ENCODE measurements at regions not wholly inside any gene's neighbourhood (a gene's known extent, or its start where the extent isn't known, plus 50 kb on each side); places are given as distances from the start of the nearest gene placed in this dataset.
A peak's percentile ranks its signal among the peaks of the same experiment; 100 is the strongest.

DNA sequence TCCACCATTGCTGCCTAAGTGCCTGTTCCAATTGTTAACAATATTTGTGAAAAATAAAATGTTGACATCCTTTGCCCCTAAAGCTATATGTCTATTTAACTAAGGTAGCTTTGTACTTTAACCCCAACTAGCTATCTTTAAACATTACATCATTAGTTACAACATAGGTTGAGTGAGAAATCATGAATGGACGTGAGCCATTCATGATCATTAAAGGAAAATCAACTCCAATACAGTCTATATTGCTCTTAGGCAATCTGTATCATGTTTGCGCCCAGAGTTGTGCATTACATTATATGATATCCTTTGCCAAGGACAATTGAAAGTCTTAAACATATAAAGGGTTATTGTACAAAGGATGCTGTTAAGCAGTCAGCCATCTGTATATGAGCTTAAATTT, 269.6 kb downstream of the ALX1 start:
- no peak for DNase-seq (ENCODE audit: low read depth, low spot score)
- in situ Hi-C loops (cut with HindIII; ENCODE audit: low pct_unique_long_range_greater_than_20kb, low sequenced_read_pairs): no loop called here

DNA sequence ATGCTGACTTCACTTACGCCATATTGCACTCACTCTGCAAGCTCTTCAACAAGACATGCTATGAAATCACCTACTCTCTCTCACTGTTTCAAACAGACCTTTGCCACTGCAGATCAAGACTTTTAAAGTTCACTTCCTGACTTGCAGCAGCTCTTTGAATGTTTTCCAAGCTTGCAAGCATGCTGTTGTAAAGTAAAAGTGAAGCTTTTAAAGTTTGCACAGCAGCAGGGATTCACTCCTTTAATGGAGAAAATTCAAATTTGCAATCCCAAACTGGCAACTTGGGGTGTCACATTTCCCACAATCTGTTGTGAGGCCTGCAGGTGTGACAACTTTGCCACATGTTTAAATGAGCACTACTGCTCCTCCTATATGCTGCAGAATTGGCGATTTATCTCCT, 270.9 kb downstream of the ALX1 start:
- in situ Hi-C loops (cut with HindIII; ENCODE audit: low pct_unique_long_range_greater_than_20kb, low sequenced_read_pairs): no loop called here
- DNase-seq (ENCODE audit: low read depth, low spot score): no peak

DNA sequence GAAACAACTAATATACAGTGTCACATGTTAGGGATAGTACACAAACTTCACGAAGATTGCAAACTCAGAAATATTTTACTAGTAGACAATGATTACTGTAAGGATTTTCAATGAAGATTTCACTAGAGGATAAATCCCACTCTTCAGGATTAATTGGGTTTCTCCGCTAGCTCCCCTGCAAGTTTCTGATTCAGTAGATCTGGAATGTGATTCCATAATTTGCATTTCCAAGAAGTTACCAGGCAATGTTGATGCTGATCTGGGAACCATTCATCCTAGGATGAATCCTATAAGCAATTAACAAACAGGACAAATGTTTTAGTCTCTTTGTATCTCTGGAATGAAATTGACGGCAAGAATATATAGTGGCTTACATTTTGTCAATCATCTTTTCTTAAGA, 272.4 kb downstream of the ALX1 start:
- no peak for DNase-seq (ENCODE audit: low read depth, low spot score)
- in situ Hi-C loops (cut with HindIII; ENCODE audit: low pct_unique_long_range_greater_than_20kb, low sequenced_read_pairs): no loop called here

DNA sequence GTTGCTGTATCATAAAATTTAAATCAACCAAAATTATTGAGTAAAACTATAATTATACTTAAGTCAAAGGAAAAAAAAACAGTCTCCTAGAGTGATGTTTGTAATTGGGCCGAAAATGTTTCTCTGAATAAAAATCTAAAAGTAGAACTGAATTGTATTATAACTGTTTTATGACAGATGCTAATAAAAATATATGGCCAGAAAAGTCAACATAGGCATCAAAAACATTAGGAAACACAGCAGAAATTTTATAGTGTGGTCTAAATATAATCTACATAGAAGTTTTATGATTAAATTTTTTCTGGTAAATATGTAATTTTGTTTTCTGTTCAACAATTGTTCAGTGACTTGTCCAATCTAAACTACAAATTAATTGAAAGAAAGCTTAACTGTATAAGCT, 277.8 kb downstream of the ALX1 start:
- no peak for DNase-seq (ENCODE audit: low read depth, low spot score)
- in situ Hi-C loops (cut with HindIII; ENCODE audit: low pct_unique_long_range_greater_than_20kb, low sequenced_read_pairs): no loop called here

DNA sequence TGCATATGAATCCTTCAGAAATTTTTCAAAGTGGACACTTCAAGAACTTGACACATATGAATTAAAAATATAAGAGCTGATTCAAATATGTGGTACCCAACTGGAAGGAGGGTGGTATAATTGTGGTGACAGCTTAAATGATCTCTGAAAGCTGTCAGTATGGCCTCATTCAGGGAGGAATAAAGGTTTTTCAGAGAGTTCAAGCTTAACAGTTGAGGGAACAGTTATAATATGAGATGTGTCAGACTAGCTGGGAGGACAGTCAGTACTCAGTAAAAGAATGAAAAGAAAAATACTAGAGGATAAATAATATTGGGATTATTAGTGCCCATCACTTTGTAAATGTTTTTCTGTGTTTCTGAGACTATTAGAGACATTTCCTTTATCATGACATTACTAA, 277.5 kb downstream of the RASSF9 start:
- in situ Hi-C loops (cut with HindIII; ENCODE audit: low pct_unique_long_range_greater_than_20kb, low sequenced_read_pairs): no loop called here
- DNase-seq (ENCODE audit: low read depth, low spot score): no peak

DNA sequence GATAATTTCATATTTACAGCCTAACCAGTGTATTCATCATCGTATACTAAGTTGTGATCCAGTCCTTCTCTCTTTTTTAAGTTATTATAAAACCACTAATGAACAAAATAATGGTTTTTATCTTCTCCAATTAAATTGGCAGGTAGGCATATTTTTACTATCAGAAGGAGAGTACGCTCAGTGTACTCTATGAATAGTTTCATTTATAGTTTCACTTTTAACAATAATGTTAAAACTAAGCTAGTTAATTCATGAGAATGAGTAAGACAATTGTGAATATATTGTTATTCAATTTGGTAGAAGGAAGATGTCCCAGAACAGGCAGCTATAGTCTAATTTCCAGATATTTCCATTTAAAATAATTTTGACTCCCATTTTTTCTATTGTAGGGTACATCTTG, 277.1 kb downstream of the RASSF9 start:
- in situ Hi-C loops (cut with HindIII; ENCODE audit: low pct_unique_long_range_greater_than_20kb, low sequenced_read_pairs): no loop called here
- no peak for DNase-seq (ENCODE audit: low read depth, low spot score)

DNA sequence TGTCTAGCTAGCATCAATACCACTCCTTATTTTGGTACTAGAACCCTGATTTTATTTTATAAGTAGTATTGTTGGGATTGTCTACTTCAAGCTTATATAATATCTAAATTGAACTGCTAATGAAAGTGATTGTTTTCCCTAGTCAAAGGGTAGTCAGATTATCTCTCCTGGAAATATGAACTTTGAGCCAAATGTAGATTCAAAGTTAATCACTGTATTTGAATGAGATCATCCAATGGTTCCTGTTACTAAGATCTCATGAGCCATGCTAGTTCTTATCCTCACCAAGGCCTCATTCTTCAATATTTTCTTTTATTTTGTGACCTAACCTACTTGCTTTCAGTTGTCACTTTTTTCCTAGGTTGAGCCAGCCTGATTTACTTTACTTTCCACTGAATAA, 276.7 kb downstream of the RASSF9 start:
- DNase-seq (ENCODE audit: low read depth, low spot score): no peak
- in situ Hi-C loops (cut with HindIII; ENCODE audit: low pct_unique_long_range_greater_than_20kb, low sequenced_read_pairs): no loop called here

DNA sequence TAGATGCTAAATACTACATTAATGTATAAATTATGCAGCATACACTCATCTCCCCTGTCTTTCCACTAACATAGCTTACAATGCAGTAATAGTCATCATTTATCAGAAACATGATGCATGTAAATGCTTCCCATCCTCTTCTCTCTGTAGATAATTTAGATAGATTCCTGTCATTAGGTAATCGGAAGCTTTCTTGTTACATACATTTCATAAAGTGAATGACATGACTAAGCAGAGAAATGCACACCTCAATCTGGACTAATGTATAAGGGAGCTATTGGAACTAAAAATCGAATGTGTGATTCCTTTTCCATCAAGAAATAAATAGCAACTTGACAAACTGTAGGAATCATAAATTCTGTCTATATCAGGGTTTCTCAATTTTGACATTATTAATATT, 273.4 kb downstream of the RASSF9 start:
- no peak for DNase-seq (ENCODE audit: low read depth, low spot score)
- in situ Hi-C loops (cut with HindIII; ENCODE audit: low pct_unique_long_range_greater_than_20kb, low sequenced_read_pairs): no loop called here

DNA sequence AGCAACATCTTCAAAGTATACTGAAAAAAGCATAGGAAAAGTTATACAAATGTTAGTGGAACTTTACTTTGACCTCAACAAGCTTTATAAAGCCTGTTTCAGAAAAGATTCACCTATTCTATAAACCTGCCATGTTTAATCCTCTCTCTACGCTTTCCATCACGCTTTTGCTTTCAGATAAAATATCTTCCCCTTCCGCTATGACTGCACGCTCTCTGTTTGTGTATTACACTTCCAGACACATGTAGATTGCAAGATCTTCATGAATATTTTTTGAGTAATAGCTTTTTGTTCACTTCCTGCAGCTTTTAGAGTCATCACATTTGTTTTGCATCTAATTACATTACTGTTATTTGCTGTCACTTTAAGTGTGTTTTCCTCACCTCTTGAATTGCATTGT, 271.4 kb downstream of the RASSF9 start:
- no peak for DNase-seq (ENCODE audit: low read depth, low spot score)
- in situ Hi-C loops (cut with HindIII; ENCODE audit: low pct_unique_long_range_greater_than_20kb, low sequenced_read_pairs): no loop called here

DNA sequence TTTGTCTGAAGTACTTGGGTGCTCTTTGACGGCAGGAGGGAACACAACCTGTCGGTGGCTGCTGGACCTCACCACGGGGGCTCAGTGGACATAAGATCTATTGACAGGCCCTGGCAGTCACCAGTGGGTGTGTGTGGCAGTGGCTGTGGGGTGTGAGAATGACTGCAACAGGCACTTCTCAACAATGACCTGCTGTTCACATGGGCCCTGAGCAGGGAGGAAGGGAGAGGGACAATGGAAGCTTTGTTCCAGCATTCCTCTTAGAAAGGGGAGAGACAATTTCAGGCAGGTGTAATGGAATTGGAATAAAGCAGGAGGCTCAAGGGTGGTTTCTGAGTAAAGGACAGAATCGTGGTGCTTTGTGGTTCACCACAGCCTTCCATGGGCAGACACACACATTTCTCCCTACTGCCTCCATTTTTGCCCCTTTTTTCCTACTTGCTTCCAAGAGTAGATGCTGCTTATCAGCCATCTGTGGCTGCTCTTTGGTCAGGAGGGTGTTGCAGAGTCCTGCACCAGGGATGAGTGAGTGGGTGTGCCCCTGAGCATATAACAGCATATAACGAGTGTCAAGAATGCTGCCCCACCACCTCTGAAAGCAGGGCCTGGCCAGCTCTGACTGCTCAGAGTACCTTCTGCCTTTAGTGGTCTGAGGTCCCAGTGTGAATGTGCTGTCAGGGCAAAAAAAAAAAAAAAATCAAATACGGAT, 267.7 kb downstream of the RASSF9 start:
- DNase-seq (ENCODE audit: low read depth, low spot score): peak; percentile 76

DNA sequence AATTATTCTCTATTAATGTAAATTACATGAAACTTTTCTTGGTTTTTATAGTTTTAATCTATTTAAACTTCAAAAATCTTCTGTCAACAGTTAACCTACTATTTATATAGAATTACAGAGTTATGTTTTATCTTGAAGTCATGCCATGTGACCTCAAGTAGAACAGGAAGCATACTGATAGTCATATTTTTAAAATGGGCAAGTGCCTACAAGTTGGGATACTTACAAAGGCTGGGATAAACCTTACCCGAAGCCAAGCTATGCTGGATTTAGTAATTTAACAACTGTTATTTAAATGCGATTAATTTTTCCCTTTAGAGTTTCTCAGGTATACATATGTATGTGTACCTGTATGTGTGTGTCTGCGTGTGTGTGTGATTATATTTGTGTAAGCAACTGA, 266.9 kb downstream of the RASSF9 start:
- in situ Hi-C loops (cut with HindIII; ENCODE audit: low pct_unique_long_range_greater_than_20kb, low sequenced_read_pairs): no loop called here

More for the DNA sequence above, 267.7 kb downstream of the RASSF9 start:
- in situ Hi-C loops (cut with HindIII; ENCODE audit: low pct_unique_long_range_greater_than_20kb, low sequenced_read_pairs): no loop called here

DNA sequence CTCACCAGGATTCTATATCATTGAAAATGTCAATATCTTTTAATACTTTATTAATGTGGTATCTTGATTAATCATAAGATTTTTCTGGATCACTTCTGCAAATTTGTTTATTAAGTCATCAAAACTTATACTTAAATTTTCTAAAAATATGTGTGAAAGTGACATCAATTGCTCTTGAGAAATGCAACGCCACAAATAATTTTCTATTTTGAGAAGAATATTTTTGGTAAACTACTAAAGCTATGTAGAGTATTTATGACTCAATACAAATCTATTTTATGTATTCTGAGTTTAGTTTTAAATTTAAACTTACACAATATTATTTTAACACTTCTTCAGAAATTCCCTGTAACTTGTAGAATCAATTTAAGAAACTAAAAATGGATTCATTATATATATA, 263.3 kb downstream of the RASSF9 start:
- in situ Hi-C loops (cut with HindIII; ENCODE audit: low pct_unique_long_range_greater_than_20kb, low sequenced_read_pairs): no loop called here
- DNase-seq (ENCODE audit: low read depth, low spot score): no peak

More for the DNA sequence above, 266.9 kb downstream of the RASSF9 start:
- DNase-seq (ENCODE audit: low read depth, low spot score): no peak

DNA sequence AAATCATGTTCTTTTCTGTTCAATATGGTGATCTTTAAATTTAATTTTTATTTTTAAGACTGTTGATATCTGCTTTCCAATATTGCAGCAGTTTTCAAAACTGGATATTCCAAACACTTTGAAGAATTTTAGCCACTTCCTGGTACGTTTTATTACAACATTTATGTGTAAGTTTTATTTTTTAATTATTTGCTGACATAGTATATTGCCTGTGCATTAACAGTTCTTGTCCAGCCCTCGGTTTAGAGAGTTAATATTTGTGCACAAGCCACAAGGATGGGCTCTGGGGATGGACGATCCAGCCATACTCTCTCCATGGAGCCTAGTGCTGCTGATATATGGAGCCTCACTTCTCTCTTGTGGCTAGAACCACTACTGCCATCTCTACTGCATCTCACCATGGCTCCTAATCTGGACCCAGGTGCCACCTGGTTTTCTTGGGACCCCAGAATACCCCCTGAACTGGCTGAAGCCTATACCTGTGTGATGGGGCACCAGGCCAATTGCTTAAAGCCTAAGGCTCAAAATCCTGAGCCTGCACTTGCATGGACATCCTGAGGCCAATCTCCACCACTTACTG, 262.5 kb downstream of the RASSF9 start:
- no peak for DNase-seq (ENCODE audit: low read depth, low spot score)
- in situ Hi-C loops (cut with HindIII; ENCODE audit: low pct_unique_long_range_greater_than_20kb, low sequenced_read_pairs): no loop called here

DNA sequence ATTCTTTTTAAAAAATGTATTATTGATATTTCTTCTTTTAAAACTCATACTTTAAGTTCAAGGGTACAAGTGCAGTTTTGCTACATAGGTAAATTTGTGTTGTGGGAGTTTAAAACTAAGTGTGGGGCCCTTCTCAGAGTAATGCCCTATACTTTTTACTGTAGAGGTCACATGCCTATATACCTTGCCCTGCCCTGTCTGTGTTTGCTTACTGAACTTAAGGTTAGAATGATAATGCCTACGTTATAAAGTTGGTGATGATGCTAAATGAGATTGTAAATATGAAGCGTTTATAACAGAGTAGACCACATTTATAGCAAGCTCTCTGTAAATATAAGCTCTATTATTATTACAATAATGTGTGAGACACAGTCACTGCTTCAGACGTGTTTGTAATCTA, 261.9 kb downstream of the RASSF9 start:
- in situ Hi-C loops (cut with HindIII; ENCODE audit: low pct_unique_long_range_greater_than_20kb, low sequenced_read_pairs): no loop called here
- no peak for DNase-seq (ENCODE audit: low read depth, low spot score)

DNA sequence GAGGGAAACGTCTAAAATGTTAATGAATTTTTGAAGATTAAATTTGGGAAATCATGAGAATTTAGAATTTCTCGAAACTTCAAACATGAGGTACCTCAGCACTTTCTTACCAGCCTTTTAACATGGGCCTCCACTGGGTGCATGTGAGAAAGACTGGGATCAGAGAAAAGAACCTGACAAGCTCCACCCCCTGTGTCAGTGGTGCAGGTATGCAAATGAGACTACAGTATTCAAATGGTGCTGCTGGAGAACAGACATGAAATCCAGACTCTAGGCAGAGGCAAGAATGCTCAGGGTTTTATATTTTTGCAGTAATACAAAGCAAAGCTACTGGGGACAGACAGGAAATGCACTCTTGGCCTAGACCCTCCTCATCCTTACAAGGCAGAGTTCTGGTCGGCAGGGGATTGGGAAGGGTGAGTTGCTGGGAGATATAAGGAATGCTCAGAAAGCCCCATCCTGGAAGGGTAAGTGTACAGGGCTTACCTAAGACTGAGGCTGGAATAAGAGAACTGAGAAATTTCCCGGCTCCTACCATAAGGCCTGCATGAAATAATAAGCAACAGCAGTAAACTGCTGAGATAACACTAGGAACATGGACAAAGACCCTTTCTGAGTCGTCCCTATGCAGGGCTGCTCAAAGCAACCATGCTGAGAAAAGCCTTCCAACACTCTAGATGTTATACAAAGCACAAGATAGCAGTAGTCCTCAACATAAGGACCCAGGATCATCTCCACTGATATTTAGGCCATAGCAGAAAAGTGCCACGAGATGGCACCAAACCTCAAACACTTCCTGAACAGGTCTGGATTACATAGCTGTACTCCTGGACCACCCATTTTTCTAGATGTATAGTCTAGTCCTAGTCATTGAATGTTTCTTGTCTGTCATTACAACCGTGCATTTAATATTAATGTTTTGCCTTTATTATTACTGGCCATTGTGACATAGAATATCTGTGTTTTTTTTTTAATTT, 260.8 kb downstream of the RASSF9 start:
- in situ Hi-C loops (cut with HindIII; ENCODE audit: low pct_unique_long_range_greater_than_20kb, low sequenced_read_pairs): no loop called here
- DNase-seq (ENCODE audit: low read depth, low spot score): peak; percentile 91

DNA sequence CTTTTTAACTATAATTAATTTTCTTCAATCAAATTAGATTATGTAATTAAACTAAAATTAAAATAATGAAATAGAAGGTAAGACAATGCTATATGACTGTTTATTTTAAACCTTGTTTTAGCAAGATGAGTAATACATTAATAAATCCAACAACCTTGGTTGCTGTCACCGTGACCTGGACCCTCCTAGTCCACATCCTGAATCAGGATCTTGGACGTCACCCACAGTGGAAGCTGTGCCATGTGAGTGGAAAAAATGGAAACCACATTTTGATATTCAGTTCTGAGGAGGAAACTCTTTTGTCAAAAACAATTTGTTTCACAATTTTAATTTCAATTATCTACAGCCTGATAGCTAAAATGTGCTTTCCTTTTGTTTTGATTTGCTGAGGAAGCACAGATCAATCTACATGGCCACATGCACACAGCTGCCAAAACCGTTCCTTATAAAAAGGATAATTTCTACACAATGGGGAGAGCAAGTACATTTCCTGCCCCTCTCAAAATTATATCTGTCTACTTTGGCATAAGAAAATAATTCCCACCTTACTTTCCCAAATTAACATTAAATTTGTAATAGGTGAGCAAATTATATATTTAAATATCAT, 255.5 kb downstream of the RASSF9 start:
- in situ Hi-C loops (cut with HindIII; ENCODE audit: low pct_unique_long_range_greater_than_20kb, low sequenced_read_pairs): no loop called here
- no peak for DNase-seq (ENCODE audit: low read depth, low spot score)

DNA sequence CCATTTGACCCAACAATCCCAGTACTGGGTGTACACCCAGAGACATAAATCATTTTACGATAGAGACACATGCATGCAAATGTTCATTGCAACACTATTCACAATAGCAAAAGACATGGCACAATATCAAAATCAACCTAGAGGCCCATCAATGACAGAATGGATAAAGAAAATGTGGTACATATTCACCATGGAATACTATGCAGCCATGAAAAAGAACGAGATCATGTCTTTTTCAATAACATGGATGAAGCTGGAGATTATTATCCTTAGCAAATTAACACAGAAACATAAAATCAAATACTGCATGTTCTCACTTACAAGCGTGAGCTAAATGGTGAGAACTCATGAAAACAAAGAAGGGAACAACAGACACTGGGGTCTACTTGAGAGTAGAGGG, 249.1 kb downstream of the RASSF9 start:
- DNase-seq (ENCODE audit: low read depth, low spot score): no peak
- in situ Hi-C loops (cut with HindIII; ENCODE audit: low pct_unique_long_range_greater_than_20kb, low sequenced_read_pairs): no loop called here

DNA sequence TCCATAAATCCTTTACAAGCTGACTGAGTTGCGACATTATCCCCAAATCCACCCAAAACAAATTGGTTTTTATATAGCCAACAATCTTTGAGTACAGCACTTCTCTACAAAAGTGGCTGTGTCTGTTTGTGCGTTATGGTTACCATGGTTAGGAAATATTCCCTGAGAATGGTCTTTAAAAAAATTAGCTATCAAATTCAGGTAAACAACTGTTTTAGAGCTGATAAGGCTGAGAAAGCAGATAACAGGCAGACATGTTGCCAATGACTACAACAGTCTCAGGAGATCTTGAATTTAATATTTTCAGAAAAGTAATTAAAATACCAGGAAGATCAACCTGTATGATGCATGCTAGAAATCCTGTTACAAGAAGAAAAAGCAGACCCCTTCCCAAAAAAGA, 248.0 kb downstream of the RASSF9 start:
- no peak for DNase-seq (ENCODE audit: low read depth, low spot score)
- in situ Hi-C loops (cut with HindIII; ENCODE audit: low pct_unique_long_range_greater_than_20kb, low sequenced_read_pairs): no loop called here

All from SK-MEL-5 (cell line).